Peyer's patch (tissue), 4 donors: ENCODE measurements at regions not wholly inside any gene's neighbourhood (a gene's known extent, or its start where the extent isn't known, plus 50 kb on each side); places are given as distances from the start of the nearest gene placed in this dataset.

Experiments
- CTCF ChIP-seq, 6 experiments: fragments of 450-650 bp in 4 of 6; fragments of 200-600 bp in 2 of 6; sonication (generic) in 1 of 6; IDR thresholded peaks; one replicate each; pipeline ENCODE4 v1.5.1; 2017 to 2019; ENCODE audit warnings: antibody characterized with exemption in 6 of 6, mild to moderate bottlenecking in 3 of 6, moderate library complexity in 1 of 6
- POLR2A ChIP-seq, 2 donors: fragments of 450-650 bp; IDR thresholded peaks; one replicate each; pipeline ENCODE4 v1.5.1; 2017; ENCODE audit warnings: antibody characterized with exemption in 2 of 2, mild to moderate bottlenecking in 2 of 2, moderate library complexity in 2 of 2

- TF ChIP-seq CTCF (IDR thresholded peaks at IDR 0.05) (no peak), POLR2A (IDR thresholded peaks at IDR 0.05) (no peak)
Observed at GRCh38 chr14:97149775-97150174, 352.6 kb downstream of the VRK1 start.
